PFSK-1 (cell line): ENCODE measurements at regions not wholly inside any gene's neighbourhood (a gene's known extent, or its start where the extent isn't known, plus 50 kb on each side); places are given as distances from the start of the nearest gene placed in this dataset.

ENCODE experiments used
- FOXP2 ChIP-seq: optimal IDR thresholded peaks from 2 replicates; pipeline ENCODE3; 2011; ENCODE audit warnings: borderline replicate concordance, control low read depth, inconsistent platforms; ENCODE audit not compliant: insufficient read depth; ENCODE audit errors: extremely low read length, extremely low read depth
- POLR2AphosphoS5 ChIP-seq: IDR thresholded peaks from 2 replicates; pipeline ENCODE4 v1.6.1; 2012; ENCODE audit warnings: low read depth, mild to moderate bottlenecking, control low read depth, low read length, moderate library complexity

DNA sequence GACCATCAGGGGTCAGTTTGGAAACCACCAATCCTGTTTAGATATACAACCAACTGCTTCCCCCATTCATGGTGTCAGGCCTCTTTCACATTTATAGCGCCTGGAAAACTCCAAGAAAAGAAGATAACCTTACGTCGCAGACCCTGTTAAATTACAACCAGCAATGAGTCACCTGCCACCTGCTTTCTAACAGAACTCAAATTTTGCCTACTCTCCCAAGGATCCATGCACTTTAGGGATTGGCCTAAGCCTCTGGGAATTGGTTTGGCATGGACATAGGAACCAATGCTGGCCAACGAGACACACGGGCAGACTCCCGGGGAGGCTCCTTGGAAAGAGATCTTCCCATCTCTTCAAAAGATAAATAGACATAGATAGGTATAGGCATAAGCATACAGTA is 87.0 kb downstream of the FEM1C start:
- TF ChIP-seq FOXP2 (no peak), POLR2AphosphoS5 (no peak)
